Endothelial cell of umbilical vein (primary cell): ENCODE measurements at regions not wholly inside any gene's neighbourhood (a gene's known extent, or its start where the extent isn't known, plus 50 kb on each side); places are given as distances from the start of the nearest gene placed in this dataset.

Experiments used
- BruUV-seq: library from RNA; stranded (reverse); fragments of 400-500 nt; replicated peaks from 2 replicates; lab custom pipeline; 2021; lab: Mats Ljungman, UMichigan
- CTCF ChIA-PET: fragments of 300-600, 350-600 bp; sonication (Branson Sonifier 250); formaldehyde crosslinking; loops from one replicate; lab custom pipeline; 2021; ENCODE audit warnings: antibody characterized with exemption, inconsistent platforms; lab: Charles Lee
- POLR2A ChIA-PET: fragments of 300-600, 350-600 bp; sonication (Branson Sonifier 250); formaldehyde crosslinking; loops from one replicate; lab custom pipeline; 2021; ENCODE audit warnings: antibody characterized with exemption, inconsistent platforms; lab: Charles Lee
- DNase-seq: peaks from one replicate; pipeline ENCODE4 v3.0.0-alpha.2; 2011; ENCODE audit warnings: low read depth, low spot score
- FAIRE-seq: peaks from 2 replicates; lab custom pipeline; 2011; peaks lifted over from hg19 to GRCh38; lab: Jason Lieb, UNC
- H2AFZ ChIP-seq: 2 replicates; pipeline ENCODE4 v1.6.0; 2012; ENCODE audit warnings: low read depth, low read length, control low read depth, inconsistent platforms
- H3K27ac ChIP-seq: 2 replicates; pipeline ENCODE4 v1.5.1; 2011; ENCODE audit warnings: low read depth, mild to moderate bottlenecking, control low read depth, low read length, moderate library complexity; ENCODE audit not compliant: insufficient read depth
- H3K27me3 ChIP-seq, 2 experiments: 2 replicates each; pipeline versions ENCODE4 v1.6.0 to v1.6.1; 2011; ENCODE audit warnings: low read length in 2 of 2, mixed read lengths in 1 of 2; ENCODE audit not compliant: control insufficient read depth in 2 of 2, insufficient read depth in 2 of 2
- H3K36me3 ChIP-seq, 2 experiments: 2 replicates in 1 of 2; 3 replicates in 1 of 2; pipeline ENCODE4 v1.5.1; 2011; ENCODE audit warnings: low read length in 2 of 2, mild to moderate bottlenecking in 1 of 2, moderate library complexity in 1 of 2; ENCODE audit not compliant: control insufficient read depth in 2 of 2, insufficient read depth in 2 of 2; ENCODE audit errors: extremely low read depth in 1 of 2
- H3K4me1 ChIP-seq: 3 replicates; pipeline ENCODE4 v1.5.1; 2011; ENCODE audit warnings: mild to moderate bottlenecking, low read length; ENCODE audit not compliant: control insufficient read depth, insufficient read depth; ENCODE audit errors: extremely low read depth
- H3K4me2 ChIP-seq: 2 replicates; pipeline ENCODE4 v1.6.1; 2011; ENCODE audit warnings: low read length, control low read depth, mixed read lengths; ENCODE audit not compliant: insufficient read depth
- H3K4me3 ChIP-seq, 3 experiments: fragments of 200-600 bp in 1 of 3; sonication (generic), shearing (Covaris generic) in 1 of 3; replicated peaks in 1 of 3; 2 replicates each; pipeline ENCODE4 v1.5.1; 2011 to 2016; ENCODE audit warnings: control low read depth in 3 of 3, low read length in 3 of 3, mild to moderate bottlenecking in 2 of 3, inconsistent platforms in 1 of 3, low read depth in 1 of 3, moderate library complexity in 1 of 3; ENCODE audit not compliant: insufficient read depth in 1 of 3
- H3K79me2 ChIP-seq: 2 replicates; pipeline ENCODE4 v1.6.0; 2012; ENCODE audit warnings: low read length, inconsistent platforms; ENCODE audit not compliant: control insufficient read depth, insufficient read depth
- H3K9ac ChIP-seq: replicated peaks from 2 replicates; pipeline ENCODE3; 2011; ENCODE audit warnings: low read length, control low read depth; ENCODE audit not compliant: insufficient read depth; ENCODE audit errors: extremely low read depth
- H3K9me1 ChIP-seq: replicated peaks from 3 replicates; pipeline ENCODE4 v1.6.0; 2011; ENCODE audit warnings: mild to moderate bottlenecking, low read length; ENCODE audit not compliant: control insufficient read depth, insufficient read depth; ENCODE audit errors: extremely low read depth
- H3K9me3 ChIP-seq: replicated peaks from 2 replicates; pipeline ENCODE4 v1.5.1; 2012; ENCODE audit warnings: low read length, inconsistent platforms; ENCODE audit not compliant: control insufficient read depth, insufficient read depth
- H4K20me1 ChIP-seq: replicated peaks from 2 replicates; pipeline ENCODE3; 2011; ENCODE audit warnings: mild to moderate bottlenecking, low read length; ENCODE audit not compliant: control insufficient read depth, insufficient read depth; ENCODE audit errors: extremely low read depth
- EZH2 ChIP-seq: IDR thresholded peaks from 2 replicates; pipeline ENCODE4 v1.6.1; 2012; ENCODE audit warnings: borderline replicate concordance, low read depth, mild to moderate bottlenecking, moderate library complexity, low read length, inconsistent platforms; ENCODE audit not compliant: severe bottlenecking
- FOS ChIP-seq: IDR thresholded peaks from 2 replicates; pipeline ENCODE4 v1.6.1; 2011; ENCODE audit warnings: mild to moderate bottlenecking, low read length, moderate library complexity, borderline replicate concordance; ENCODE audit not compliant: insufficient read depth
- GATA2 ChIP-seq: IDR thresholded peaks from 2 replicates; pipeline ENCODE4 v1.7.0; 2011; ENCODE audit warnings: low read depth, mild to moderate bottlenecking, moderate library complexity, mixed read lengths, low read length; ENCODE audit not compliant: insufficient read length, insufficient read depth
- JUN ChIP-seq: IDR thresholded peaks from 2 replicates; pipeline ENCODE4 v1.6.1; 2011; ENCODE audit warnings: borderline replicate concordance, low read depth; ENCODE audit not compliant: insufficient read length, insufficient read depth
- MAX ChIP-seq: IDR thresholded peaks from 2 replicates; pipeline ENCODE4 v1.6.1; 2011; ENCODE audit not compliant: insufficient read depth, insufficient read length
- MYC ChIP-seq: IDR thresholded peaks from one replicate; pipeline ENCODE4 v1.6.1; 2011; ENCODE audit warnings: mild to moderate bottlenecking, low read depth, low read length
- POLR2A ChIP-seq: IDR thresholded peaks from 2 replicates; pipeline ENCODE4 v1.6.1; 2012; ENCODE audit warnings: low read depth, mild to moderate bottlenecking, control low read depth, low read length
- POLR2AphosphoS5 ChIP-seq: IDR thresholded peaks from 2 replicates; pipeline ENCODE4 v1.6.1; 2012; ENCODE audit warnings: low read depth, mild to moderate bottlenecking, control low read depth, low read length, moderate library complexity; ENCODE audit not compliant: insufficient read depth
- dilution Hi-C: fragments of 300-500 bp; cut with MboI; formaldehyde crosslinking; loops from one replicate; pipeline ENCODE4 v1.15.0; 2019; ENCODE audit warnings: low sequenced_read_pairs; ENCODE audit not compliant: extremely low pct_ligation_motif_present
- intact Hi-C: fragments of 100-400 bp; cut with micrococcal nuclease; formaldehyde crosslinking; loops from one replicate; pipeline ENCODE4 v1.10.0; 2022

- FAIRE-seq (no peak), DNase-seq (no peak)
- POLR2A ChIA-PET = no interaction called here
- Histone ChIP-seq H3K4me2 (no peak overlapping the region), H3K79me2 (no peaks in the 10 kb centered on the region), H3K36me3 (no peaks in the 10 kb centered on the region), H3K9me1 (no peaks in the 10 kb centered on the region), H3K9ac (no peak overlapping the region), H3K9me3 (no peaks in the 10 kb centered on the region), H2AFZ (no peak overlapping the region), H3K27me3 (no peaks in the 10 kb centered on the region), H4K20me1 (no peaks in the 10 kb centered on the region), H3K4me1 (no peaks in the 10 kb centered on the region), H3K4me3 (no peak overlapping the region), H3K27ac (no peak overlapping the region)
- no TSS peak for BruUV-seq
- no peak for TF ChIP-seq POLR2A
- no peak for TF ChIP-seq EZH2
- no peak for TF ChIP-seq FOS
- TF ChIP-seq MAX = no peak
- TF ChIP-seq GATA2 = no peak
- no peak for TF ChIP-seq POLR2AphosphoS5
- CTCF ChIA-PET = no interaction called here
- dilution Hi-C loops = no loop called here
- intact Hi-C loops = no loop called here
Observed at GRCh38 chr4:27790911-27791310, 930.3 kb downstream of the STIM2 start.

- H3K27ac ChIP-seq = no peak overlapping the region
- BruUV-seq = no TSS peak
- no peak overlapping the region for H3K4me3 ChIP-seq
- no peaks in the 10 kb centered on the region for H3K4me1 ChIP-seq
- H3K9me1 ChIP-seq = no peaks in the 10 kb centered on the region
- H3K27me3 ChIP-seq = no peaks in the 10 kb centered on the region
- TF ChIP-seq POLR2AphosphoS5 (no peak), MYC (no peak), GATA2 (no peak), EZH2 (no peak), FOS (no peak), POLR2A (no peak), JUN (no peak), MAX (no peak)
- no peaks in the 10 kb centered on the region for H3K9me3 ChIP-seq
- no peak for DNase-seq
- no peak overlapping the region for H2AFZ ChIP-seq
- H4K20me1 ChIP-seq = no peaks in the 10 kb centered on the region
- H3K9ac ChIP-seq = no peak overlapping the region
- H3K36me3 ChIP-seq = no peaks in the 10 kb centered on the region
- CTCF ChIA-PET = no interaction called here
- intact Hi-C loops (no loop called here), dilution Hi-C loops (no loop called here)
- POLR2A ChIA-PET = no interaction called here
- FAIRE-seq = no peak
- H3K79me2 ChIP-seq = no peaks in the 10 kb centered on the region
- no peak overlapping the region for H3K4me2 ChIP-seq
Observed at GRCh38 chr4:27791640-27792039, 931.0 kb downstream of the STIM2 start.
